ENCODE measurements at regions not wholly inside any gene's neighbourhood (a gene's known extent, or its start where the extent isn't known, plus 50 kb on each side); places are given as distances from the start of the nearest gene placed in this dataset.

DNA sequence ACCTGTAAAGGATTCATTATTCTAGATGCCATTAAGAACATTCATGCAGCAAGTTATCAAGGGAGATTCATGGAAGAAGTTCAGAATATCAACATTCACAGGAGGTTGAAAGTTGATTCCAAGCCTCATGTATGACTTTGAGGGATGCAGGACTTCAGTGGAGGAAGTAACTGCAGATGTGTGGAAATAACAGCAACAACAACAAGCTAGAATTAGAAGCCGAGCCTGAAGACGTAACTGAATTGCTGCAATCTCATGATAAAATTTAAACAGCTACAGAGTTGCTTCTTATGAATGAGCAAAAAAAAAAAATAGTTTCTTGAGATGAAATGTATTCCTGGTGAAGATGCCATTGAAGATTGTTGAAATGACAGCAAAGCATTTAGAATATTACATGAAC, 73.3 kb upstream of the NXT1 start:
- Histone ChIP-seq H3K27ac (ENCODE audit: extremely low read depth, low read depth, low read length) (no peak overlapping the region), H3K4me3 (ENCODE audit: low read depth, low read length) (no peak overlapping the region), H3K36me3 (ENCODE audit: control insufficient read depth in 2 of 2, insufficient read depth in 1 of 2, low read length in 2 of 2) (no peaks in the 10 kb centered on the region), H3K9me3 (ENCODE audit: control insufficient read depth, insufficient read depth, low read depth, low read length) (no peaks in the 10 kb centered on the region), H3K4me1 (ENCODE audit: control insufficient read depth, insufficient read depth, low read length) (no peaks in the 10 kb centered on the region)
- ChIA-PET POLR2A (no interaction called here), CTCF (interaction anchor here (0.5 to 1.1 kb wide), 2 partner anchors 42 to 552 kb away, joined by 3 to 4 read pairs; no protein-coding TSS in a partner anchor)
- TF ChIP-seq ZNF707 (tag by site-specific recombination; IDR thresholded peaks at IDR 0.05) (no peak), TCF7L2 (IDR thresholded peaks at IDR 0.05; ENCODE audit: borderline replicate concordance, low read depth, low read length) (no peak), ZNF558 (tag by site-specific recombination; IDR thresholded peaks at IDR 0.05) (no peak), ZNF155 (tag by site-specific recombination; IDR thresholded peaks at IDR 0.05) (no peak)
- TF ChIP-seq, protein P1, sequence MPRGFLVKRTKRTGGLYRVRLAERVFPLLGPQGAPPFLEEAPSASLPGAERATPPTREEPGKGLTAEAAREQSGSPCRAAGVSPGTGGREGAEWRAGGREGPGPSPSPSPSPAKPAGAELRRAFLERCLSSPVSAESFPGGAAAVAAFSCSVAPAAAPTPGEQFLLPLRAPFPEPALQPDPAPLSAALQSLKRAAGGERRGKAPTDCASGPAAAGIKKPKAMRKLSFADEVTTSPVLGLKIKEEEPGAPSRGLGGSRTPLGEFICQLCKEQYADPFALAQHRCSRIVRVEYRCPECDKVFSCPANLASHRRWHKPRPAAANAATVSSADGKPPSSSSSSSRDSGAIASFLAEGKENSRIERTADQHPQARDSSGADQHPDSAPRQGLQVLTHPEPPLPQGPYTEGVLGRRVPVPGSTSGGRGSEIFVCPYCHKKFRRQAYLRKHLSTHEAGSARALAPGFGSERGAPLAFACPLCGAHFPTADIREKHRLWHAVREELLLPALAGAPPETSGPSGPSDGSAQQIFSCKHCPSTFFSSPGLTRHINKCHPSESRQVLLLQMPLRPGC (tag by site-specific recombination; IDR thresholded peaks at IDR 0.05), result no peak
- TF ChIP-seq, protein P2, sequence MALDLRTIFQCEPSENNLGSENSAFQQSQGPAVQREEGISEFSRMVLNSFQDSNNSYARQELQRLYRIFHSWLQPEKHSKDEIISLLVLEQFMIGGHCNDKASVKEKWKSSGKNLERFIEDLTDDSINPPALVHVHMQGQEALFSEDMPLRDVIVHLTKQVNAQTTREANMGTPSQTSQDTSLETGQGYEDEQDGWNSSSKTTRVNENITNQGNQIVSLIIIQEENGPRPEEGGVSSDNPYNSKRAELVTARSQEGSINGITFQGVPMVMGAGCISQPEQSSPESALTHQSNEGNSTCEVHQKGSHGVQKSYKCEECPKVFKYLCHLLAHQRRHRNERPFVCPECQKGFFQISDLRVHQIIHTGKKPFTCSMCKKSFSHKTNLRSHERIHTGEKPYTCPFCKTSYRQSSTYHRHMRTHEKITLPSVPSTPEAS (tag by site-specific recombination; IDR thresholded peaks at IDR 0.05), result no peak

DNA sequence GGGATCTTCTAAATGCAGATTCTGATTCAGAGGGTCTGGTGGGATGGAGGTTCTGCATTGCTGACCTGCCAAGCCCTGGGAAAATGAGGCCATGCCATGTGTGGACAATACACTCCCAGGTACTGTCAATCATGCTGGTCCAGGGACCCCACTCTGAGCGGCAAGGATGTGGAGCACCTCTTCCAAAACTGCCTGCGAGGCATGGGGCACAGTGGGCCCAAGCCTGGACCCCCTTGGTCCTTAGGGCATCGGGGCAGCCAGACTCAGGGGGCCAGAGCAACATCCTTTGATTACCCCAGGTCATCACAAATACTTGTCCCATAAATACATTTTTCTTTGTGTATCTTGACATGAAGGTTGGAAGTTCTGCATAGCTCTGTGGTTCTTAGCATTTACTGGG, 76.8 kb upstream of the NXT1 start:
- Histone ChIP-seq H3K4me3 (ENCODE audit: low read depth, low read length) (no peak overlapping the region), H3K4me1 (ENCODE audit: control insufficient read depth, insufficient read depth, low read length) (no peaks in the 10 kb centered on the region), H3K27ac (ENCODE audit: extremely low read depth, low read depth, low read length) (no peak overlapping the region), H3K9me3 (ENCODE audit: control insufficient read depth, insufficient read depth, low read depth, low read length) (no peaks in the 10 kb centered on the region), H3K36me3 (ENCODE audit: control insufficient read depth in 2 of 2, insufficient read depth in 1 of 2, low read length in 2 of 2) (no peaks in the 10 kb centered on the region)
- CTCF ChIA-PET, result interaction anchor here (0.6 kb wide), 1 partner anchor 328 kb away, joined by 6 read pairs; no protein-coding TSS in a partner anchor
- TF ChIP-seq ZNF16 (tag by site-specific recombination; IDR thresholded peaks at IDR 0.05; ENCODE audit: low read depth), result no peak
- TF ChIP-seq KLF8 (tag by site-specific recombination; IDR thresholded peaks at IDR 0.05), result no peak
- no peak for TF ChIP-seq ZFP3 (tag by site-specific recombination; IDR thresholded peaks at IDR 0.05; ENCODE audit: low read depth)
- no peak for TF ChIP-seq ZNF660 (tag by site-specific recombination; IDR thresholded peaks at IDR 0.05)
- TF ChIP-seq ZNF292 (tag by site-specific recombination; IDR thresholded peaks at IDR 0.05; ENCODE audit: borderline replicate concordance, low read depth), result no peak
- TF ChIP-seq, protein P3, sequence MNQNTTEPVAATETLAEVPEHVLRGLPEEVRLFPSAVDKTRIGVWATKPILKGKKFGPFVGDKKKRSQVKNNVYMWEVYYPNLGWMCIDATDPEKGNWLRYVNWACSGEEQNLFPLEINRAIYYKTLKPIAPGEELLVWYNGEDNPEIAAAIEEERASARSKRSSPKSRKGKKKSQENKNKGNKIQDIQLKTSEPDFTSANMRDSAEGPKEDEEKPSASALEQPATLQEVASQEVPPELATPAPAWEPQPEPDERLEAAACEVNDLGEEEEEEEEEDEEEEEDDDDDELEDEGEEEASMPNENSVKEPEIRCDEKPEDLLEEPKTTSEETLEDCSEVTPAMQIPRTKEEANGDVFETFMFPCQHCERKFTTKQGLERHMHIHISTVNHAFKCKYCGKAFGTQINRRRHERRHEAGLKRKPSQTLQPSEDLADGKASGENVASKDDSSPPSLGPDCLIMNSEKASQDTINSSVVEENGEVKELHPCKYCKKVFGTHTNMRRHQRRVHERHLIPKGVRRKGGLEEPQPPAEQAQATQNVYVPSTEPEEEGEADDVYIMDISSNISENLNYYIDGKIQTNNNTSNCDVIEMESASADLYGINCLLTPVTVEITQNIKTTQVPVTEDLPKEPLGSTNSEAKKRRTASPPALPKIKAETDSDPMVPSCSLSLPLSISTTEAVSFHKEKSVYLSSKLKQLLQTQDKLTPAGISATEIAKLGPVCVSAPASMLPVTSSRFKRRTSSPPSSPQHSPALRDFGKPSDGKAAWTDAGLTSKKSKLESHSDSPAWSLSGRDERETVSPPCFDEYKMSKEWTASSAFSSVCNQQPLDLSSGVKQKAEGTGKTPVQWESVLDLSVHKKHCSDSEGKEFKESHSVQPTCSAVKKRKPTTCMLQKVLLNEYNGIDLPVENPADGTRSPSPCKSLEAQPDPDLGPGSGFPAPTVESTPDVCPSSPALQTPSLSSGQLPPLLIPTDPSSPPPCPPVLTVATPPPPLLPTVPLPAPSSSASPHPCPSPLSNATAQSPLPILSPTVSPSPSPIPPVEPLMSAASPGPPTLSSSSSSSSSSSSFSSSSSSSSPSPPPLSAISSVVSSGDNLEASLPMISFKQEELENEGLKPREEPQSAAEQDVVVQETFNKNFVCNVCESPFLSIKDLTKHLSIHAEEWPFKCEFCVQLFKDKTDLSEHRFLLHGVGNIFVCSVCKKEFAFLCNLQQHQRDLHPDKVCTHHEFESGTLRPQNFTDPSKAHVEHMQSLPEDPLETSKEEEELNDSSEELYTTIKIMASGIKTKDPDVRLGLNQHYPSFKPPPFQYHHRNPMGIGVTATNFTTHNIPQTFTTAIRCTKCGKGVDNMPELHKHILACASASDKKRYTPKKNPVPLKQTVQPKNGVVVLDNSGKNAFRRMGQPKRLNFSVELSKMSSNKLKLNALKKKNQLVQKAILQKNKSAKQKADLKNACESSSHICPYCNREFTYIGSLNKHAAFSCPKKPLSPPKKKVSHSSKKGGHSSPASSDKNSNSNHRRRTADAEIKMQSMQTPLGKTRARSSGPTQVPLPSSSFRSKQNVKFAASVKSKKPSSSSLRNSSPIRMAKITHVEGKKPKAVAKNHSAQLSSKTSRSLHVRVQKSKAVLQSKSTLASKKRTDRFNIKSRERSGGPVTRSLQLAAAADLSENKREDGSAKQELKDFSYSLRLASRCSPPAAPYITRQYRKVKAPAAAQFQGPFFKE (tag by site-specific recombination; IDR thresholded peaks at IDR 0.05; ENCODE audit: borderline replicate concordance), result no peak
- TF ChIP-seq, protein P4, sequence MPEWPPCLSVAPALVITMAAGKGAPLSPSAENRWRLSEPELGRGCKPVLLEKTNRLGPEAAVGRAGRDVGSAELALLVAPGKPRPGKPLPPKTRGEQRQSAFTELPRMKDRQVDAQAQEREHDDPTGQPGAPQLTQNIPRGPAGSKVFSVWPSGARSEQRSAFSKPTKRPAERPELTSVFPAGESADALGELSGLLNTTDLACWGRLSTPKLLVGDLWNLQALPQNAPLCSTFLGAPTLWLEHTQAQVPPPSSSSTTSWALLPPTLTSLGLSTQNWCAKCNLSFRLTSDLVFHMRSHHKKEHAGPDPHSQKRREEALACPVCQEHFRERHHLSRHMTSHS (tag by site-specific recombination; IDR thresholded peaks at IDR 0.05), result no peak
- no peak for TF ChIP-seq ZNF624 (tag by site-specific recombination; IDR thresholded peaks at IDR 0.05)
- no peak for TF ChIP-seq ZNF776 (tag by site-specific recombination; IDR thresholded peaks at IDR 0.05; ENCODE audit: borderline replicate concordance)
- TF ChIP-seq HOXA7 (CRISPR knock-in tag; IDR thresholded peaks at IDR 0.05; ENCODE audit: borderline replicate concordance), result no peak
- POLR2A ChIA-PET, result no interaction called here
